K562 (cell line): ENCODE measurements at regions not wholly inside any gene's neighbourhood (a gene's known extent, or its start where the extent isn't known, plus 50 kb on each side); places are given as distances from the start of the nearest gene placed in this dataset.

Source experiments
- ATAC-seq: fragments of 200-7000 bp; cut with Tn5 transposase; 3 replicates; pipeline ENCODE4 v1.9.1; 2020; ENCODE audit warnings: moderate library complexity
- BruUV-seq: library from RNA; stranded (reverse); fragments of 400-500 nt; replicated peaks from 2 replicates; lab custom pipeline; 2021; lab: Mats Ljungman, UMichigan
- CTCF ChIA-PET: fragments of 300-600 bp; formaldehyde crosslinking; extraction: SDS; loops from one replicate; lab custom pipeline; 2021; ENCODE audit warnings: low intra/inter-chr PET ratio; lab: Yijun Ruan, JAX
- POLR2A ChIA-PET: fragments of 300-600, 350-650 bp; sonication (Branson Sonifier 250); formaldehyde crosslinking; extraction: SDS; loops from one replicate; lab custom pipeline; 2021; ENCODE audit warnings: antibody characterized with exemption, inconsistent platforms; lab: Yijun Ruan, JAX
- DNase-seq, 4 experiments: peaks; one replicate each; pipeline versions ENCODE4 v3.0.0 to v3.0.0-alpha.2; 2011 to 2018; ENCODE audit warnings: low spot score in 3 of 4, mixed read lengths in 3 of 4; ENCODE audit errors: extremely low read depth in 1 of 4
- FAIRE-seq: peaks from 2 replicates; lab custom pipeline; 2011; peaks lifted over from hg19 to GRCh38; lab: Jason Lieb, UNC
- H2AFZ ChIP-seq: 2 replicates; pipeline ENCODE4 v1.6.0; 2011; ENCODE audit warnings: low read depth, low read length, control low read depth, inconsistent platforms
- H3K27ac ChIP-seq: fragments of 200-600 bp; 3 replicates; pipeline ENCODE4 v1.8.0; 2011; ENCODE audit warnings: low read depth, mild to moderate bottlenecking, control low read depth, inconsistent platforms, low read length, moderate library complexity, mixed read lengths; ENCODE audit errors: extremely low read depth
- H3K27me3 ChIP-seq, 2 experiments: fragments of 300-600 bp in 1 of 2; 2 replicates in 1 of 2; 3 replicates in 1 of 2; pipeline versions ENCODE4 v1.6.0 to v1.8.0; 2011; ENCODE audit warnings: inconsistent platforms in 2 of 2, low read length in 2 of 2, mild to moderate bottlenecking in 1 of 2, mixed read lengths in 1 of 2, moderate library complexity in 1 of 2; ENCODE audit not compliant: control insufficient read depth in 2 of 2, insufficient read depth in 2 of 2
- H3K36me3 ChIP-seq: fragments of 300-600 bp; 3 replicates; pipeline ENCODE4 v1.8.0; 2011; ENCODE audit warnings: mild to moderate bottlenecking, low read length, inconsistent platforms; ENCODE audit not compliant: control insufficient read depth, insufficient read depth
- H3K4me1 ChIP-seq, 2 experiments: fragments of 200-600 bp in 1 of 2; replicated peaks in 1 of 2; 2 replicates in 1 of 2; 3 replicates in 1 of 2; pipeline versions ENCODE4 v1.5.1 to v1.8.0; 2011; ENCODE audit warnings: inconsistent platforms in 2 of 2, low read length in 2 of 2, mild to moderate bottlenecking in 1 of 2, mixed read lengths in 1 of 2, moderate library complexity in 1 of 2; ENCODE audit not compliant: control insufficient read depth in 2 of 2, insufficient read depth in 2 of 2
- H3K4me2 ChIP-seq: 2 replicates; pipeline ENCODE4 v1.6.1; 2011; ENCODE audit warnings: low read length, control low read depth, inconsistent platforms, mixed read lengths; ENCODE audit not compliant: insufficient read depth
- H3K4me3 ChIP-seq: fragments of 200-600 bp; sonication (generic), shearing (Covaris generic); 2 replicates; pipeline ENCODE4 v1.5.1; 2016; ENCODE audit warnings: control low read depth, inconsistent platforms
- H3K79me2 ChIP-seq: fragments of 200-600 bp; 3 replicates; pipeline ENCODE4 v1.8.0; 2011; ENCODE audit warnings: low read length, inconsistent platforms; ENCODE audit not compliant: control insufficient read depth, insufficient read depth
- H3K9ac ChIP-seq, 2 experiments: 2 replicates each; pipeline versions ENCODE4 v1.6.0 to v1.6.1; 2011; ENCODE audit warnings: low read depth in 2 of 2, low read length in 2 of 2, control low read depth in 1 of 2, inconsistent platforms in 1 of 2, mild to moderate bottlenecking in 1 of 2, mixed read lengths in 1 of 2; ENCODE audit not compliant: insufficient read depth in 1 of 2
- H3K9me1 ChIP-seq: one replicate; pipeline ENCODE4 v1.6.0; 2011; ENCODE audit warnings: inconsistent platforms, mild to moderate bottlenecking, low read length, moderate library complexity; ENCODE audit not compliant: control insufficient read depth, insufficient read depth
- H3K9me3 ChIP-seq: replicated peaks from 2 replicates; pipeline ENCODE4 v1.5.1; 2011; ENCODE audit warnings: low read depth, low read length, inconsistent platforms; ENCODE audit not compliant: control insufficient read depth, insufficient read depth
- H4K20me1 ChIP-seq: replicated peaks from 2 replicates; pipeline ENCODE4 v1.6.1; 2011; ENCODE audit warnings: low read length, inconsistent platforms, mixed read lengths; ENCODE audit not compliant: control insufficient read depth, insufficient read depth
- BRD9 ChIP-seq: fragments of 450-650 bp; IDR thresholded peaks from 2 replicates; pipeline ENCODE4 v1.6.1; 2018; ENCODE audit warnings: low read depth; ENCODE audit not compliant: partially characterized antibody
- C11orf30 ChIP-seq: fragments of 450-650 bp; IDR thresholded peaks from 2 replicates; pipeline ENCODE4 v1.6.1; 2016; ENCODE audit warnings: low read depth, mild to moderate bottlenecking
- ETV6 ChIP-seq, 3 experiments: fragments of 150-350 bp in 1 of 3; sonication (generic) in 1 of 3; formaldehyde crosslinking in 1 of 3; IDR thresholded peaks; 2 replicates each; pipeline versions ENCODE4 v1.6.1 to v1.8.0; 2014 to 2022; ENCODE audit warnings: borderline replicate concordance in 2 of 3, low read depth in 2 of 3, antibody characterized with exemption in 1 of 3, low read length in 1 of 3, mild to moderate bottlenecking in 1 of 3, missing genetic modification reagents in 1 of 3
- FOXJ2 ChIP-seq: fragments of 200-800 bp; sonication (Bioruptor generic); IDR thresholded peaks from 2 replicates; pipeline ENCODE4 v1.6.1; 2016; ENCODE audit warnings: missing genetic modification characterization, missing compliant biosample characterization
- MAFK ChIP-seq: IDR thresholded peaks from 2 replicates; pipeline ENCODE4 v1.6.1; 2011; ENCODE audit warnings: low read length, improper control_type of control experiment
- NFIC ChIP-seq: fragments of 450-650 bp; IDR thresholded peaks from 2 replicates; pipeline ENCODE4 v1.6.1; 2017; ENCODE audit warnings: mild to moderate bottlenecking, inconsistent platforms
- PHF8 ChIP-seq: fragments of 200-600 bp; sonication (generic); IDR thresholded peaks from 2 replicates; pipeline ENCODE4 v1.6.1; 2012; ENCODE audit warnings: mixed run types, mild to moderate bottlenecking, inconsistent platforms, low read length, moderate library complexity, borderline replicate concordance
- PRPF4 ChIP-seq: fragments of 200-400 bp; formaldehyde crosslinking; IDR thresholded peaks from one replicate; pipeline ENCODE4 v1.6.1; 2017; ENCODE audit warnings: low read length, low read depth, mild to moderate bottlenecking; ENCODE audit not compliant: insufficient read depth, poor library complexity, severe bottlenecking
- SREBF2 ChIP-seq: sonication (generic); formaldehyde crosslinking; IDR thresholded peaks from 2 replicates; pipeline ENCODE4 v1.4.0; 2020; ENCODE audit warnings: mild to moderate bottlenecking, missing genetic modification reagents
- TCF7 ChIP-seq: sonication (generic); IDR thresholded peaks from 2 replicates; pipeline ENCODE4 v1.6.1; 2016; ENCODE audit warnings: antibody characterized with exemption, borderline replicate concordance
- ZFPM2 ChIP-seq: fragments of 250-450 bp; sonication (Bioruptor Pico); IDR thresholded peaks from 2 replicates; pipeline ENCODE4 v1.5.1; 2022; ENCODE audit warnings: mild to moderate bottlenecking
- ZNF583 ChIP-seq: fragments of 250-450 bp; sonication (Bioruptor Pico); IDR thresholded peaks from 2 replicates; pipeline ENCODE4 v1.4.0; 2020
- ZNF717 ChIP-seq: fragments of 250-450 bp; sonication (Bioruptor Pico); IDR thresholded peaks from 2 replicates; pipeline ENCODE4 v1.5.0; 2021
- WGBS: fragments of 100-300 bp; shearing (Covaris generic); methylation state at CpG from one replicate; pipeline ENCODE4 v1.1.6; 2016; ENCODE audit warnings: low coverage, mixed read lengths; ENCODE audit not compliant: insufficient coverage; ENCODE audit errors: missing lambda C conversion rate; 5-methylcytosine and 5-hydroxymethylcytosine counted together
- in situ Hi-C: fragments of 300-500 bp; cut with MboI; formaldehyde crosslinking; loops from 4 replicates; pipeline ENCODE4 v1.15.0; 2018; ENCODE audit warnings: inconsistent platforms, mixed read lengths
- intact Hi-C: fragments of 100-400 bp; cut with micrococcal nuclease; formaldehyde crosslinking; loops from 2 replicates; pipeline ENCODE4 v1.14.2; 2022
- TF ChIP-seq, protein P1 (sequence below): fragments of 250-450 bp; sonication (Bioruptor Pico); IDR thresholded peaks from 2 replicates; pipeline ENCODE4 v1.6.1; 2021; ENCODE audit warnings: mild to moderate bottlenecking
- TF ChIP-seq, protein P2 (sequence below): sonication (generic); formaldehyde crosslinking; IDR thresholded peaks from 2 replicates; pipeline ENCODE4 v1.8.1; 2022; ENCODE audit warnings: missing genetic modification reagents

DNA sequence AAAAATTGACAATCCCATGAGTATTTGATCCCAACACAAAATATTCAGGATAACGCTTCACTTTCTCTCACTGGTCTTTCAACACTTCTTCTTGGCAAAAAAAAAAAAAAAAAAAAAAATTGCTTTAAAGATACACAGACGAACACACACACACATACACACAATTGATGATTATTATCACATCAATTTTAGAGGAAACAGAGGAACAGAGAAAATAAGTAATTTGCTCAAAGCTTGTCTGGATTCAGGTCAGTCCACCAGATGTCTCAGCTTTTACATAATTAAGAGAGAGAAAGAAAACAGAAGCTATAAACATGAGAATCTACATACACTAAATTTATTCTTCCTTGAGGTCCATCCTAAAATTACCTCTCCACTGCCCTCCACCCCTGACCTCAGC is 183.4 kb downstream of the MZT1 start:
- Histone ChIP-seq H3K79me2 (no peaks in the 10 kb centered on the region), H3K9ac (no peak overlapping the region), H3K4me1 (no peaks in the 10 kb centered on the region), H3K4me2 (no peak overlapping the region), H4K20me1 (no peaks in the 10 kb centered on the region), H3K27ac (no peak overlapping the region), H3K4me3 (no peak overlapping the region), H3K27me3 (no peaks in the 10 kb centered on the region), H3K9me3 (no peaks in the 10 kb centered on the region), H3K36me3 (no peaks in the 10 kb centered on the region), H2AFZ (no peak overlapping the region), H3K9me1 (no peaks in the 10 kb centered on the region)
- DNase-seq (no peak), FAIRE-seq (no peak), ATAC-seq (no peak)
- POLR2A ChIA-PET, result interaction anchor here (0.6 kb wide), 1 partner anchor 12 kb away, joined by 3 read pairs; no protein-coding TSS in a partner anchor
- 0% methylated on average over 2 of the region's 2 CpGs for WGBS
- no TSS peak for BruUV-seq
- in situ Hi-C loops, result no loop called here
- CTCF ChIA-PET, result no interaction called here
- TF ChIP-seq SREBF2 (CRISPR knock-in tag), result no peak
- TF ChIP-seq NFIC, result no peak
- TF ChIP-seq TCF7, result no peak
- intact Hi-C loops, result no loop called here

DNA sequence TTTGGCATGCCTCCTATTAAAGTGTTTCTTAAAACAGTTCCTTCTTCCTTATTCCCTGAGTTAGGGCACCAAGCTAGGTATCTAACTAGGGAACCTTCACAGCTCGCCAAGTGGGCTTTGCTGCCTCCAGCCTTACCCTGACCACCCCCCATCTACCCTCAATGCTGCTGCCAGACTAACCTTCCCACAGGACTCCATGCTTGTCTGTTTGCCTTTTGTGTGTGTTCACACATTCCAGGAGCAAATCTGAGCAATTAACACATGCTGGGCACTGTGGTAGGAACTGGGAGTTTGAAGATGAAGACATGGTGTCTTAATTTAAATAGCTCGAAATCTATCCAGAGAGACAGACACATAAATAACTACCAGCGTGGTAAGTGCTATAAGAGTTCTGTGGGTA is 185.2 kb downstream of the MZT1 start:
- Histone ChIP-seq H3K4me3 (no peak overlapping the region), H3K9me1 (no peaks in the 10 kb centered on the region), H4K20me1 (no peaks in the 10 kb centered on the region), H3K36me3 (no peaks in the 10 kb centered on the region), H3K9me3 (no peaks in the 10 kb centered on the region), H2AFZ (no peak overlapping the region), H3K27me3 (no peaks in the 10 kb centered on the region), H3K9ac (no peak overlapping the region), H3K4me2 (no peak overlapping the region), H3K27ac (no peak overlapping the region), H3K4me1 (no peaks in the 10 kb centered on the region), H3K79me2 (no peaks in the 10 kb centered on the region)
- 4% methylated on average over 3 of the region's 3 CpGs for WGBS
- FAIRE-seq (no peak), ATAC-seq (no peak), DNase-seq (no peak)
- in situ Hi-C loops (no loop called here), intact Hi-C loops (no loop called here)
- POLR2A ChIA-PET, result no interaction called here
- CTCF ChIA-PET, result no interaction called here
- BruUV-seq, result no TSS peak
- TF ChIP-seq ETV6 (IDR thresholded peaks at IDR 0.05; ENCODE audit: borderline replicate concordance in 1 of 2, low read depth in 2 of 2, low read length in 1 of 2), result no peak
- TF ChIP-seq ETV6 (CRISPR knock-in tag; IDR thresholded peaks at IDR 0.05; ENCODE audit: borderline replicate concordance), result no peak
- TF ChIP-seq ZNF583, result no peak
- no peak for TF ChIP-seq FOXJ2 (tag)
- TF ChIP-seq PHF8, result no peak
- TF ChIP-seq ZNF717 (CRISPR knock-in tag), result no peak
- TF ChIP-seq, protein P1, sequence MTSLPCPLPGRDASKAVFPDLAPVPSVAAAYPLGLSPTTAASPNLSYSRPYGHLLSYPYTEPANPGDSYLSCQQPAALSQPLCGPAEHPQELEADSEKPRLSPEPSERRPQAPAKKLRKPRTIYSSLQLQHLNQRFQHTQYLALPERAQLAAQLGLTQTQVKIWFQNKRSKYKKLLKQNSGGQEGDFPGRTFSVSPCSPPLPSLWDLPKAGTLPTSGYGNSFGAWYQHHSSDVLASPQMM (CRISPR knock-in tag), result no peak
- TF ChIP-seq PRPF4, result no peak
- TF ChIP-seq, protein P2, sequence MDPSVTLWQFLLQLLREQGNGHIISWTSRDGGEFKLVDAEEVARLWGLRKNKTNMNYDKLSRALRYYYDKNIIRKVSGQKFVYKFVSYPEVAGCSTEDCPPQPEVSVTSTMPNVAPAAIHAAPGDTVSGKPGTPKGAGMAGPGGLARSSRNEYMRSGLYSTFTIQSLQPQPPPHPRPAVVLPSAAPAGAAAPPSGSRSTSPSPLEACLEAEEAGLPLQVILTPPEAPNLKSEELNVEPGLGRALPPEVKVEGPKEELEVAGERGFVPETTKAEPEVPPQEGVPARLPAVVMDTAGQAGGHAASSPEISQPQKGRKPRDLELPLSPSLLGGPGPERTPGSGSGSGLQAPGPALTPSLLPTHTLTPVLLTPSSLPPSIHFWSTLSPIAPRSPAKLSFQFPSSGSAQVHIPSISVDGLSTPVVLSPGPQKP (CRISPR knock-in tag), result no peak
- no peak for TF ChIP-seq BRD9
- TF ChIP-seq MAFK, result no peak
- TF ChIP-seq ZFPM2 (CRISPR knock-in tag), result no peak
- TF ChIP-seq C11orf30, result no peak
